H1 (cell line): ENCODE measurements at regions not wholly inside any gene's neighbourhood (a gene's known extent, or its start where the extent isn't known, plus 50 kb on each side); places are given as distances from the start of the nearest gene placed in this dataset.

Source experiments
- ATF2 ChIP-seq: IDR thresholded peaks from 2 replicates; pipeline ENCODE4 v1.6.1; 2012; ENCODE audit warnings: low read length, inconsistent platforms
- ATF3 ChIP-seq: IDR thresholded peaks from 2 replicates; pipeline ENCODE4 v1.6.1; 2011; ENCODE audit warnings: low read depth, mild to moderate bottlenecking, low read length; ENCODE audit not compliant: insufficient read depth
- CHD2 ChIP-seq: IDR thresholded peaks from 2 replicates; pipeline ENCODE4 v1.6.1; 2012; ENCODE audit warnings: low read length, improper control_type of control experiment
- CTCF ChIP-seq, 3 experiments: IDR thresholded peaks; 1 replicate in 2 of 3; 2 replicates in 1 of 3; pipeline versions ENCODE4 v1.5.1 to v1.6.1; 2011; ENCODE audit warnings: low read length in 3 of 3, mild to moderate bottlenecking in 3 of 3, inconsistent platforms in 2 of 3, low read depth in 1 of 3, moderate library complexity in 1 of 3; ENCODE audit not compliant: insufficient read depth in 1 of 3; ENCODE audit errors: control extremely low read depth in 1 of 3
- GABPA ChIP-seq: IDR thresholded peaks from 2 replicates; pipeline ENCODE4 v1.6.1; 2011; ENCODE audit warnings: mild to moderate bottlenecking, low read length, moderate library complexity, borderline replicate concordance; ENCODE audit not compliant: insufficient read depth
- GTF2F1 ChIP-seq: IDR thresholded peaks from 2 replicates; pipeline ENCODE4 v1.6.1; 2012; ENCODE audit warnings: low read depth, low read length, improper control_type of control experiment, borderline replicate concordance
- HDAC6 ChIP-seq: IDR thresholded peaks from one replicate; pipeline ENCODE4 v1.7.1; 2012; ENCODE audit warnings: low read depth, mild to moderate bottlenecking, inconsistent platforms, low read length, moderate library complexity
- JUND ChIP-seq: IDR thresholded peaks from 2 replicates; pipeline ENCODE4 v1.6.1; 2011; ENCODE audit warnings: mild to moderate bottlenecking, improper control_type of control experiment, low read length
- POLR2A ChIP-seq, 2 experiments: IDR thresholded peaks; 1 replicate in 1 of 2; 2 replicates in 1 of 2; pipeline ENCODE4 v1.6.1; 2011; ENCODE audit warnings: low read depth in 2 of 2, low read length in 2 of 2, mild to moderate bottlenecking in 2 of 2; ENCODE audit errors: control extremely low read depth in 1 of 2
- SIX5 ChIP-seq: IDR thresholded peaks from 2 replicates; pipeline ENCODE4 v1.6.1; 2011; ENCODE audit warnings: mild to moderate bottlenecking, low read depth, low read length
- TAF1 ChIP-seq: IDR thresholded peaks from 2 replicates; pipeline ENCODE4 v1.6.1; 2011; ENCODE audit warnings: mild to moderate bottlenecking, low read depth, low read length
- ZNF274 ChIP-seq: IDR thresholded peaks from 2 replicates; pipeline ENCODE4 v1.7.0; 2012; ENCODE audit warnings: low read length, borderline replicate concordance; ENCODE audit errors: extremely low read depth

GRCh38 chr2:214629875-214630274 lies 179.6 kb downstream of the BARD1 start:
- TF ChIP-seq ZNF274, result no peak
- TF ChIP-seq CTCF (IDR thresholded peaks at IDR 0.05; ENCODE audit: control extremely low read depth in 1 of 3, insufficient read depth in 1 of 3, low read depth in 1 of 3, low read length in 3 of 3), result no peak
- TF ChIP-seq GTF2F1, result no peak
- TF ChIP-seq POLR2A (IDR thresholded peaks at IDR 0.05; ENCODE audit: control extremely low read depth in 1 of 2, low read depth in 2 of 2, low read length in 2 of 2), result no peak
- TF ChIP-seq JUND, result no peak
- no peak for TF ChIP-seq TAF1
- TF ChIP-seq ATF2, result no peak
- TF ChIP-seq HDAC6, result no peak
- TF ChIP-seq GABPA, result no peak
- TF ChIP-seq SIX5, result no peak
- TF ChIP-seq CHD2, result no peak
- TF ChIP-seq ATF3, result no peak
